ENCODE measurements at regions not wholly inside any gene's neighbourhood (a gene's known extent, or its start where the extent isn't known, plus 50 kb on each side); places are given as distances from the start of the nearest gene placed in this dataset.

- TF ChIP-seq CTCF (IDR thresholded peaks at IDR 0.05; ENCODE audit: low read length) (no peak), EZH2 (optimal IDR thresholded peaks at IDR 0.05; ENCODE audit: low read depth, low read length) (no peak), EZH2phosphoT487 (IDR thresholded peaks at IDR 0.05; ENCODE audit: low read length) (no peak)
Observed at GRCh38 chr4:65839164-65839931, 169.1 kb upstream of the EPHA5 start.

All from MM.1S (cell line).